Keratinocyte (primary cell): ENCODE measurements at regions not wholly inside any gene's neighbourhood (a gene's known extent, or its start where the extent isn't known, plus 50 kb on each side); places are given as distances from the start of the nearest gene placed in this dataset.

Experiments
- EZH2 ChIP-seq: IDR thresholded peaks from one replicate; pipeline ENCODE4 v1.6.1; 2012; ENCODE audit warnings: inconsistent platforms, mild to moderate bottlenecking, low read length, moderate library complexity
- TF ChIP-seq, protein P1 (sequence below), 3 experiments: IDR thresholded peaks in 1 of 3; conservative IDR thresholded peaks in 1 of 3; optimal IDR thresholded peaks in 1 of 3; 2 replicates in 2 of 3; 3 replicates in 1 of 3; pipeline versions ENCODE3 to v1.5.1; 2011; ENCODE audit warnings: low read length in 3 of 3, mild to moderate bottlenecking in 3 of 3, moderate library complexity in 2 of 3, control low read depth in 1 of 3, inconsistent platforms in 1 of 3; ENCODE audit not compliant: insufficient read depth in 2 of 3; ENCODE audit errors: extremely low read depth in 1 of 3

DNA sequence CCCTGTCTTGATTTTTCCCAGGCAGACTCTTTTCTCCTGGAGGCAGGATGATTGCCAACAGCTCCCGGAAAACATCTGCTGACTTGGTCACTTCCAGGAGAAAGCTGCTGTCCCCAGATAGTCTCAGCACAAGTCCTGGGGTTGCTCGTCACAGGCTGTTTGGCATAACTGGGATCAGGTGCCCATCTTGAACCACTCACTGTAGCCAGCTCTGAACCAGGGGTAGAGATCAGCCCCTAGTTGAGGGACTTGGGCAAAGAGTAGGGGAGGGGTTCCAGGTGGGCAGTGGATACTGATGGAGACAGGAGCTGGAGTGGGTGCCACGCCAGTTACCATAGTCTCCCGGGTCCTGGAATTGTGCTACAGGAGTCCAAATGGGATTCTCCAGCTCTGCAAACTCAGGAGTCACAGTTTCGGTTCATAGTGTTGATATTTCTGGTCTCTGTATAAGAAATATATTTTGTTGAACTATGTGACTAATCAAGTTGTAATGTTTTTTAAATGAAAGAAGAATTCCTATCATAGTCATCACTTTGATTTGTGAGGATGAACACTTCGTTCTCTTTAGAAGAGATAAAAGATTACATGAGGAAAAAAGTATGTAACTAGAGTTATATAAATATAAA is 1154.5 kb downstream of the AACS start:
- TF ChIP-seq, protein P1, sequence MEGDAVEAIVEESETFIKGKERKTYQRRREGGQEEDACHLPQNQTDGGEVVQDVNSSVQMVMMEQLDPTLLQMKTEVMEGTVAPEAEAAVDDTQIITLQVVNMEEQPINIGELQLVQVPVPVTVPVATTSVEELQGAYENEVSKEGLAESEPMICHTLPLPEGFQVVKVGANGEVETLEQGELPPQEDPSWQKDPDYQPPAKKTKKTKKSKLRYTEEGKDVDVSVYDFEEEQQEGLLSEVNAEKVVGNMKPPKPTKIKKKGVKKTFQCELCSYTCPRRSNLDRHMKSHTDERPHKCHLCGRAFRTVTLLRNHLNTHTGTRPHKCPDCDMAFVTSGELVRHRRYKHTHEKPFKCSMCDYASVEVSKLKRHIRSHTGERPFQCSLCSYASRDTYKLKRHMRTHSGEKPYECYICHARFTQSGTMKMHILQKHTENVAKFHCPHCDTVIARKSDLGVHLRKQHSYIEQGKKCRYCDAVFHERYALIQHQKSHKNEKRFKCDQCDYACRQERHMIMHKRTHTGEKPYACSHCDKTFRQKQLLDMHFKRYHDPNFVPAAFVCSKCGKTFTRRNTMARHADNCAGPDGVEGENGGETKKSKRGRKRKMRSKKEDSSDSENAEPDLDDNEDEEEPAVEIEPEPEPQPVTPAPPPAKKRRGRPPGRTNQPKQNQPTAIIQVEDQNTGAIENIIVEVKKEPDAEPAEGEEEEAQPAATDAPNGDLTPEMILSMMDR (optimal IDR thresholded peaks at IDR 0.05 in 1 of 3, IDR thresholded peaks at IDR 0.05 in 1 of 3, conservative IDR thresholded peaks at IDR 0.05 in 1 of 3; ENCODE audit: extremely low read depth in 1 of 3, insufficient read depth in 2 of 3, low read length in 3 of 3), result no peak
- TF ChIP-seq EZH2, result no peak
